Neural cell (in vitro differentiated cells): ENCODE measurements at regions not wholly inside any gene's neighbourhood (a gene's known extent, or its start where the extent isn't known, plus 50 kb on each side); places are given as distances from the start of the nearest gene placed in this dataset.
"Not testable (repeated sequence)": the region's sequence is repeated elsewhere in the genome, so short reads cannot be mapped to it uniquely, and the experiment has no call there.

ENCODE experiments used
- EP300 ChIP-seq: fragments of 450-650 bp; conservative IDR thresholded peaks from 2 replicates; pipeline ENCODE4 v1.6.1; 2014; ENCODE audit warnings: antibody characterized with exemption, mild to moderate bottlenecking, moderate library complexity; ENCODE audit not compliant: poor library complexity, severe bottlenecking
- EZH2 ChIP-seq: fragments of 200-600, 300-800 bp; shearing (Covaris generic), sonication (generic); IDR thresholded peaks from 2 replicates; pipeline ENCODE4 v1.6.1; 2014; ENCODE audit warnings: antibody characterized with exemption, low read length, borderline replicate concordance, mild to moderate bottlenecking; ENCODE audit not compliant: insufficient read depth, poor library complexity, severe bottlenecking
- MXI1 ChIP-seq: fragments of 450-650 bp; conservative IDR thresholded peaks from 2 replicates; pipeline ENCODE4 v1.6.1; 2014; ENCODE audit warnings: antibody characterized with exemption, mild to moderate bottlenecking; ENCODE audit not compliant: poor library complexity, severe bottlenecking
- POLR2AphosphoS5 ChIP-seq: IDR thresholded peaks from 2 replicates; pipeline ENCODE4 v1.6.1; 2012
- RAD21 ChIP-seq: fragments of 450-650 bp; conservative IDR thresholded peaks from 2 replicates; pipeline ENCODE4 v1.6.1; 2014; ENCODE audit warnings: antibody characterized with exemption, mild to moderate bottlenecking, moderate library complexity
- SMC3 ChIP-seq: fragments of 450-650 bp; conservative IDR thresholded peaks from 2 replicates; pipeline ENCODE4 v1.6.1; 2014; ENCODE audit warnings: antibody characterized with exemption, mild to moderate bottlenecking, moderate library complexity; ENCODE audit not compliant: poor library complexity
- TAF1 ChIP-seq: IDR thresholded peaks from 2 replicates; pipeline ENCODE4 v1.6.1; 2012; ENCODE audit warnings: low read depth
- TF ChIP-seq, protein P1 (sequence below): fragments of 450-650 bp; IDR thresholded peaks from 2 replicates; pipeline ENCODE4 v1.5.1; 2014; ENCODE audit warnings: antibody characterized with exemption, mild to moderate bottlenecking, moderate library complexity; ENCODE audit not compliant: poor library complexity, severe bottlenecking
- TF ChIP-seq, protein P2 (sequence below): IDR thresholded peaks from 2 replicates; pipeline ENCODE4 v1.6.1; 2012; ENCODE audit warnings: borderline replicate concordance

DNA sequence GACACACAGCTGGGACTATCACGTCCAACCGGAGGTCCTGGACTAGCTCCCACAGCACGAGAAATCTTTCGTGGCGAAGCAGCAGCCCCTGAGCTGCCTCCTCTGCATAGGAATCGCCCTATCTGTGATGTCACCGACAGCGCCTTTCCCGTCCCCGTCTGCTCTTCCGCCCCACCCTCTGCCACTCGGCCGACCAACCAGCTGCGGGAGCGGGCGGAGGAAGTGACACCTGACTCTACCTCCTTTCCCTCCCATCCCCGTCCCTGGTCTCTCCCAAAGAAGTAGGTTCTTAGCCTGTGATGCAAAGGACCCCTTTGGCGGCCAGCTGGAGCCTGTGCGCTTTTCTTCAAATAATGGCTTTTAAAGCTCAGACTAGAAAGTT lies 59.7 kb upstream of the NBPF9 start:
- TF ChIP-seq, protein P1, sequence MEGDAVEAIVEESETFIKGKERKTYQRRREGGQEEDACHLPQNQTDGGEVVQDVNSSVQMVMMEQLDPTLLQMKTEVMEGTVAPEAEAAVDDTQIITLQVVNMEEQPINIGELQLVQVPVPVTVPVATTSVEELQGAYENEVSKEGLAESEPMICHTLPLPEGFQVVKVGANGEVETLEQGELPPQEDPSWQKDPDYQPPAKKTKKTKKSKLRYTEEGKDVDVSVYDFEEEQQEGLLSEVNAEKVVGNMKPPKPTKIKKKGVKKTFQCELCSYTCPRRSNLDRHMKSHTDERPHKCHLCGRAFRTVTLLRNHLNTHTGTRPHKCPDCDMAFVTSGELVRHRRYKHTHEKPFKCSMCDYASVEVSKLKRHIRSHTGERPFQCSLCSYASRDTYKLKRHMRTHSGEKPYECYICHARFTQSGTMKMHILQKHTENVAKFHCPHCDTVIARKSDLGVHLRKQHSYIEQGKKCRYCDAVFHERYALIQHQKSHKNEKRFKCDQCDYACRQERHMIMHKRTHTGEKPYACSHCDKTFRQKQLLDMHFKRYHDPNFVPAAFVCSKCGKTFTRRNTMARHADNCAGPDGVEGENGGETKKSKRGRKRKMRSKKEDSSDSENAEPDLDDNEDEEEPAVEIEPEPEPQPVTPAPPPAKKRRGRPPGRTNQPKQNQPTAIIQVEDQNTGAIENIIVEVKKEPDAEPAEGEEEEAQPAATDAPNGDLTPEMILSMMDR: not testable (repeated sequence)
- TF ChIP-seq EZH2, POLR2AphosphoS5, TAF1, MXI1, SMC3, EP300, RAD21: not testable (repeated sequence)
- TF ChIP-seq, protein P2, sequence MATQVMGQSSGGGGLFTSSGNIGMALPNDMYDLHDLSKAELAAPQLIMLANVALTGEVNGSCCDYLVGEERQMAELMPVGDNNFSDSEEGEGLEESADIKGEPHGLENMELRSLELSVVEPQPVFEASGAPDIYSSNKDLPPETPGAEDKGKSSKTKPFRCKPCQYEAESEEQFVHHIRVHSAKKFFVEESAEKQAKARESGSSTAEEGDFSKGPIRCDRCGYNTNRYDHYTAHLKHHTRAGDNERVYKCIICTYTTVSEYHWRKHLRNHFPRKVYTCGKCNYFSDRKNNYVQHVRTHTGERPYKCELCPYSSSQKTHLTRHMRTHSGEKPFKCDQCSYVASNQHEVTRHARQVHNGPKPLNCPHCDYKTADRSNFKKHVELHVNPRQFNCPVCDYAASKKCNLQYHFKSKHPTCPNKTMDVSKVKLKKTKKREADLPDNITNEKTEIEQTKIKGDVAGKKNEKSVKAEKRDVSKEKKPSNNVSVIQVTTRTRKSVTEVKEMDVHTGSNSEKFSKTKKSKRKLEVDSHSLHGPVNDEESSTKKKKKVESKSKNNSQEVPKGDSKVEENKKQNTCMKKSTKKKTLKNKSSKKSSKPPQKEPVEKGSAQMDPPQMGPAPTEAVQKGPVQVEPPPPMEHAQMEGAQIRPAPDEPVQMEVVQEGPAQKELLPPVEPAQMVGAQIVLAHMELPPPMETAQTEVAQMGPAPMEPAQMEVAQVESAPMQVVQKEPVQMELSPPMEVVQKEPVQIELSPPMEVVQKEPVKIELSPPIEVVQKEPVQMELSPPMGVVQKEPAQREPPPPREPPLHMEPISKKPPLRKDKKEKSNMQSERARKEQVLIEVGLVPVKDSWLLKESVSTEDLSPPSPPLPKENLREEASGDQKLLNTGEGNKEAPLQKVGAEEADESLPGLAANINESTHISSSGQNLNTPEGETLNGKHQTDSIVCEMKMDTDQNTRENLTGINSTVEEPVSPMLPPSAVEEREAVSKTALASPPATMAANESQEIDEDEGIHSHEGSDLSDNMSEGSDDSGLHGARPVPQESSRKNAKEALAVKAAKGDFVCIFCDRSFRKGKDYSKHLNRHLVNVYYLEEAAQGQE: not testable (repeated sequence)
